H1 (cell line): ENCODE measurements at regions not wholly inside any gene's neighbourhood (a gene's known extent, or its start where the extent isn't known, plus 50 kb on each side); places are given as distances from the start of the nearest gene placed in this dataset.

ENCODE experiments used
- POLR2AphosphoS5 ChIP-seq: IDR thresholded peaks from 2 replicates; pipeline ENCODE4 v1.6.1; 2011; ENCODE audit warnings: low read depth, low read length
- POU5F1 ChIP-seq: IDR thresholded peaks from 2 replicates; pipeline ENCODE4 v1.6.1; 2011; ENCODE audit warnings: low read depth, mild to moderate bottlenecking, low read length, moderate library complexity
- TF ChIP-seq, protein P1 (sequence below): IDR thresholded peaks from 2 replicates; pipeline ENCODE4 v1.6.1; 2011; ENCODE audit warnings: low read length, improper control_type of control experiment

GRCh38 chr2:75288760-75289159, 89.4 kb upstream of the TACR1 start (continued):
- TF ChIP-seq POU5F1, result no peak
- no peak for TF ChIP-seq POLR2AphosphoS5
- TF ChIP-seq, protein P1, sequence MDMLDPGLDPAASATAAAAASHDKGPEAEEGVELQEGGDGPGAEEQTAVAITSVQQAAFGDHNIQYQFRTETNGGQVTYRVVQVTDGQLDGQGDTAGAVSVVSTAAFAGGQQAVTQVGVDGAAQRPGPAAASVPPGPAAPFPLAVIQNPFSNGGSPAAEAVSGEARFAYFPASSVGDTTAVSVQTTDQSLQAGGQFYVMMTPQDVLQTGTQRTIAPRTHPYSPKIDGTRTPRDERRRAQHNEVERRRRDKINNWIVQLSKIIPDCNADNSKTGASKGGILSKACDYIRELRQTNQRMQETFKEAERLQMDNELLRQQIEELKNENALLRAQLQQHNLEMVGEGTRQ, result no peak
